Cardiac fibroblast (primary cell): ENCODE measurements at regions not wholly inside any gene's neighbourhood (a gene's known extent, or its start where the extent isn't known, plus 50 kb on each side); places are given as distances from the start of the nearest gene placed in this dataset.

Source experiments
- DNase-seq, 2 donors: peaks; one replicate each; pipeline versions ENCODE4 v3.0.0 to v3.0.0-alpha.2; 2010; ENCODE audit warnings: low read depth in 2 of 2
- H3K4me3 ChIP-seq, 2 donors: replicated peaks in 1 of 2; 1 replicate in 1 of 2; 2 replicates in 1 of 2; pipeline ENCODE4 v1.5.1; 2011; ENCODE audit warnings: low read depth in 2 of 2, low read length in 2 of 2, mild to moderate bottlenecking in 2 of 2, moderate library complexity in 1 of 2
- TF ChIP-seq, protein P1 (sequence below): IDR thresholded peaks from one replicate; pipeline ENCODE4 v1.5.1; 2011; ENCODE audit warnings: low read depth, mild to moderate bottlenecking, low read length, inconsistent platforms

DNA sequence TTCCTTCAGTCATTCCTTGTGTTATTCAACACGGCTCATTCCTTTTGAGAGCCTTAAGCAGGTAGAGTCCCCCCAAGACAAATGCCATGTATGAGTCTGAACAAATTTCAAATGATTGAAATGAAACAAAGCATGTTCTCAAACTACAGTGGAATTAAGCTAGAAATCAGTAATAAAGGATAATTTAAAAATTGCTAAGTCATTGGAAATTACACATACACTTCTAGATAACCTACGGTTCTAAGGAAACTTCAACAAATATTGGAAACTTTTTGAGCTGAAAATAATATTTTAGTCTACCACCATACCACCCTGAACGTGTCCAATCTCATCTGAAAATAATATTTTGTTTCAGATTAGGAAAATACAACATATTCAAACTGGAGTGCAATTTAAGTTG lies 71.8 kb upstream of the UGP2 start:
- DNase-seq: no peak
- no peak overlapping the region for H3K4me3 ChIP-seq
- TF ChIP-seq, protein P1, sequence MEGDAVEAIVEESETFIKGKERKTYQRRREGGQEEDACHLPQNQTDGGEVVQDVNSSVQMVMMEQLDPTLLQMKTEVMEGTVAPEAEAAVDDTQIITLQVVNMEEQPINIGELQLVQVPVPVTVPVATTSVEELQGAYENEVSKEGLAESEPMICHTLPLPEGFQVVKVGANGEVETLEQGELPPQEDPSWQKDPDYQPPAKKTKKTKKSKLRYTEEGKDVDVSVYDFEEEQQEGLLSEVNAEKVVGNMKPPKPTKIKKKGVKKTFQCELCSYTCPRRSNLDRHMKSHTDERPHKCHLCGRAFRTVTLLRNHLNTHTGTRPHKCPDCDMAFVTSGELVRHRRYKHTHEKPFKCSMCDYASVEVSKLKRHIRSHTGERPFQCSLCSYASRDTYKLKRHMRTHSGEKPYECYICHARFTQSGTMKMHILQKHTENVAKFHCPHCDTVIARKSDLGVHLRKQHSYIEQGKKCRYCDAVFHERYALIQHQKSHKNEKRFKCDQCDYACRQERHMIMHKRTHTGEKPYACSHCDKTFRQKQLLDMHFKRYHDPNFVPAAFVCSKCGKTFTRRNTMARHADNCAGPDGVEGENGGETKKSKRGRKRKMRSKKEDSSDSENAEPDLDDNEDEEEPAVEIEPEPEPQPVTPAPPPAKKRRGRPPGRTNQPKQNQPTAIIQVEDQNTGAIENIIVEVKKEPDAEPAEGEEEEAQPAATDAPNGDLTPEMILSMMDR: no peak

DNA sequence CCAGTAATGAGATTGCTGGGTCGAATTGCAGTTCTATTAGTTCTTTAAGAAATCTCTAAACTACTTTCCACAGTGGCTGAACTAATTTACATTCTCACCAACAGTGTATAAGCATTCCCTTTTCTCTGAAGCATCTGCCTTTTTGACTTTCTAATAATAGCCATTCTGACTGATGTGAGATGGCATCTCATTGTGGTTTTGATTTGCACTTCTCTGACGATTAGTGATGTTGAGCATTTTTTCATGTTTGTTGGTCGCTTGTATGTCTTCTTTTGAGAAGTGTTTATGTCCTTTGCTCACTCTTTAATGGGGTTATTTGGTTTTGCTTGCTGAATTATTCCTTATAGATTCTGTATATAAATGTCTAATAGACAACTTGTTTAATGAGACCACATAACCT lies 69.6 kb upstream of the UGP2 start:
- no peak for DNase-seq
- no peak overlapping the region for H3K4me3 ChIP-seq
- TF ChIP-seq, protein P1: no peak

DNA sequence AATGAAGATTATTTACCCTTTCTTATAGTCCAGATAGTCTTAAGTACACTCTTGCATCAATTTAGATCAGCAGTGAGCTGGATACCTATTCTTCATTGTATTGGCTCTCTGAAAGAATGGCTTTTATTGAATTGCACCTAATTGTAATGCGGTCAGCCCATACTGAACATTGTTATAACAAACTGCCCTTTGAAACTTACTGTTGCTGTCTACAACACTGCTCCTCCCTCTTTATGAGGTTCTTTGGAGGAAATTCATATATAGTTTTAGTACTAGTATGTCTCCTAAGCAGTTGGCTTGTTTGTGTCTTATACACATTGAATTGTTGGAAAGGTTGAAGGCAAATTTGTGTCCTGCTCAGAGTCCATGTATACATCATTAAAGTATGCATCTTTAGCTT lies 66.5 kb upstream of the UGP2 start:
- TF ChIP-seq, protein P1: no peak
- no peak for DNase-seq
- no peak overlapping the region for H3K4me3 ChIP-seq

DNA sequence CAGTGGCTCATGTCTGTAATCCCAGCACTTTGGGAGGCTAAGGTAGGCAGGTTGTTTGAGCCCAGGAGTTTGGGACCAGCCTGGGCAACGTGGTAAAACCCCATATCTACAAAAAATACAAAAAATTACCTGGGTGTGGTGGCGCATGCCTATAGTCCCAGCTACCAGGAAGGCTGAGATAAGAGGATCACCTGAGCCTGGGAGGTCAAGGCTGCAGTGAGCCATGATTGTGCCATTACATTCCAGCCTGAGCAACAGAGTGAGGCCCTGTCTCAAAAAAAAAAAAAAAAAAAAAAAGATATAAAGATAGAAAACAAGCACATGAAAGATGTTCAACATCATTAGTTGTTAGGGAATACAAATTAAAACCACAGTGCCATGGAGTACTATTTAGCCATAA lies 65.3 kb upstream of the UGP2 start:
- H3K4me3 ChIP-seq: no peak overlapping the region
- TF ChIP-seq, protein P1: no peak
- DNase-seq: no peak

DNA sequence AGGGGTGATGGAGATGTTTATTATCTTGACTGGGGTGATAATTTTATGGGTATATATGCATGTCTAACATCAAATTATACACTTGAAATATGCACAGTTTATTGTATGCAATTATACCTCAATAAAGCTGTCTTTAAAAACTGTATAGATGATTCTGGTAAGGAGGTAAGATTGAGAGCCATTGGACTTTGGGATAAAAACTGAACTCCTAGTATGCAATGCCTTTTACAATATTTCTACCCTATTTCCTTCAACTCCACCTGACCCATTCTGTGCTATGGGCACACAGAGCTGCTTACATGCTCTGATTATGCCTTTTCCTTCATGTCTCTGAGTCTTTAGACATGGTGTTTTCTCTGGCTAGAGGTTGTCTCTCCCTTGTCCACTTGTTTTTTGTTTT lies 63.9 kb upstream of the UGP2 start:
- H3K4me3 ChIP-seq: no peak overlapping the region
- no peak for DNase-seq
- TF ChIP-seq, protein P1: no peak

DNA sequence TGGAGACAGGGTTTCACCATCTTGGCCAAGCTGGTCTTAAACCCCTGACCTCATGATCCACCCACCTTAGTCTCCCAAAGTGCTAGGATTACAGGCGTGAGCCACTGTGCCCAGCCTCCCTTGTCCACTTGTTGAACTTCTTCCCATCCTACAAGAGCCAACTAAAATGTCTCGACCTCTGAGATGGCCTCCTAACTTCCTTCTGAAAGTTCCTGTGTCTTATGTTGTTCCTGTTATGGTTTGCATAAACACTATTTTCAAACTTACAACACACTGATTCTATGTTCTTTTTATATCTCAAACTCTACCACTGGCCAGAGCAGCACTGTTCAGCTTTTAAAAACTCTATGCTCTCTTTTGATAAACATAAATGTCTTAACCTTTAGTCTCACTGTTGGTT lies 63.3 kb upstream of the UGP2 start:
- H3K4me3 ChIP-seq: no peak overlapping the region
- TF ChIP-seq, protein P1: no peak
- no peak for DNase-seq

DNA sequence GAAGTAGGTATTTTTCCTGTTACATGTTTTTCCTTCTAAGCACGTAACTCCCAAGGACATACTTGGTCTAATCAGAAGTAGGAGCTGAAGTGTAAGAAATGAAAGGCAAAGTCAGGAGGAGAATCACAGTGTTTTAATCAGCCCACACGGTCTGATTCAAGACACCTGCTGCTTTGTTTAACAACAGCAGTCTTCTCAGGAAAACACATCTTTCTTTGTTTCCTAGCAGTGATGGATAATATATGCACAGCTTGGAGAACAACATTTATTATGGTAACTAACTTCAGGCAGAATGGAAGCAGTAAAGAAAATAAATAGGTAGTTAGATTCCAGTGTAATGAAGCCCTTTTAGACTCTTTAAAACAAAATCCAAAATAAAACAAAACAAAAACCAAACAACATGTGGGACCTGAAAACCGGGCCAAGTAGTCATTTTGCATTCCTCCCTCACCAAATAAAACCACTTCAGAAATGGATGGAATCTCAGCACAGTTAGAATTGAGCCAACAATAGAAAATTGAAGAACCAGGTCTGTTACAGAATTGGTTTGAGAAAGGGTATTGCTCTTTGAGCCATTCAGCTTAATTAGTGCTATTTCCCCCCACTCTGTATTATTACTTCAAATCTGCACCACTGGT lies 61.1 kb upstream of the UGP2 start:
- H3K4me3 ChIP-seq: no peak overlapping the region
- TF ChIP-seq, protein P1: no peak
- no peak for DNase-seq
